ENCODE measurements at regions not wholly inside any gene's neighbourhood (a gene's known extent, or its start where the extent isn't known, plus 50 kb on each side); places are given as distances from the start of the nearest gene placed in this dataset.

DNA sequence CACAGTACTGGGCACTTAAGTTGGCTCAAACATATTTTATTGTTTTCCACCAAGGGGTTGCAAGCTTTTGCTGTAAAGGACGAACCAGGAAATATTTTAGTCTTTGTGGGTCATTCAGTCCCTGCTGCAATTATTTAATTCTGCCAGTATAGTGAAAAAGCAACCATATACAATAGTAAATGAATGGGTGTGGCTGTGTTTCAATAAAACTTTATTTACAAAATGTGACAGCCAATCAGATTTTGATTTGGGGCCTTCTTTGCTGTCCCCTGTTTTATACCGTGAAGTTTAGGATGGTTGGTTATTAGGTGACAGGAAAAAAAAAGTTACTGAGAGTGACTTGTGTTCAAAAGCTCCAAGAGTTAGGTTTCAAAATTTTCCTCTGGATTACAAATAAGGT is 956.4 kb downstream of the AACS start:
- no peaks in the 10 kb centered on the region for H3K36me3 ChIP-seq
- no peak for TF ChIP-seq POLR2A (IDR thresholded peaks at IDR 0.05)
- TF ChIP-seq, protein P1, sequence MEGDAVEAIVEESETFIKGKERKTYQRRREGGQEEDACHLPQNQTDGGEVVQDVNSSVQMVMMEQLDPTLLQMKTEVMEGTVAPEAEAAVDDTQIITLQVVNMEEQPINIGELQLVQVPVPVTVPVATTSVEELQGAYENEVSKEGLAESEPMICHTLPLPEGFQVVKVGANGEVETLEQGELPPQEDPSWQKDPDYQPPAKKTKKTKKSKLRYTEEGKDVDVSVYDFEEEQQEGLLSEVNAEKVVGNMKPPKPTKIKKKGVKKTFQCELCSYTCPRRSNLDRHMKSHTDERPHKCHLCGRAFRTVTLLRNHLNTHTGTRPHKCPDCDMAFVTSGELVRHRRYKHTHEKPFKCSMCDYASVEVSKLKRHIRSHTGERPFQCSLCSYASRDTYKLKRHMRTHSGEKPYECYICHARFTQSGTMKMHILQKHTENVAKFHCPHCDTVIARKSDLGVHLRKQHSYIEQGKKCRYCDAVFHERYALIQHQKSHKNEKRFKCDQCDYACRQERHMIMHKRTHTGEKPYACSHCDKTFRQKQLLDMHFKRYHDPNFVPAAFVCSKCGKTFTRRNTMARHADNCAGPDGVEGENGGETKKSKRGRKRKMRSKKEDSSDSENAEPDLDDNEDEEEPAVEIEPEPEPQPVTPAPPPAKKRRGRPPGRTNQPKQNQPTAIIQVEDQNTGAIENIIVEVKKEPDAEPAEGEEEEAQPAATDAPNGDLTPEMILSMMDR (IDR thresholded peaks at IDR 0.05) = no peak
- no peak overlapping the region for H3K4me3 ChIP-seq
- no peaks in the 10 kb centered on the region for H3K27me3 ChIP-seq
- H3K4me1 ChIP-seq = no peaks in the 10 kb centered on the region
- no peak for DNase-seq
- H3K27ac ChIP-seq = no peak overlapping the region
- no peaks in the 10 kb centered on the region for H3K9me3 ChIP-seq

DNA sequence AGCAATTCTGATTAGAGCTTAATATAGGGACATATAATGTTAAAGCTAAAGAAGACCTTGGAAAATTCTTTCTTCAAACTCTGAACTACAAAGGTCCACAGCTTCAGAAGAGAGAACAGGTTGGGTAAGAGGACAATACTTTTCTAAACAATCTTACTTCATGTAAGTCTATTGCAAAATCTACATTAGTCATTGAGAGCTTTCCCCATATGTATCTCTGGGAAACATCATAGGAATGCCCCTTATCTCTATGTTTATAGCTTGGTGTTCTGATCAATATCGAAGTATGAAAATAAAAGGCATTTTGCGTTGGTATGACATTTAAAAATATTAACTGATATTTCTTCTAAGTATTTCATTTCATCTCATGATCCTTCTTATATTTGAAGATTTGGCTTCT is 962.6 kb downstream of the AACS start:
- Histone ChIP-seq H3K36me3 (no peaks in the 10 kb centered on the region), H3K4me1 (no peaks in the 10 kb centered on the region), H3K27ac (no peak overlapping the region), H3K27me3 (no peaks in the 10 kb centered on the region), H3K9me3 (no peaks in the 10 kb centered on the region), H3K4me3 (no peak overlapping the region)
- no peak for DNase-seq
- TF ChIP-seq, protein P1 (IDR thresholded peaks at IDR 0.05) = no peak
- TF ChIP-seq POLR2A (IDR thresholded peaks at IDR 0.05) = no peak

DNA sequence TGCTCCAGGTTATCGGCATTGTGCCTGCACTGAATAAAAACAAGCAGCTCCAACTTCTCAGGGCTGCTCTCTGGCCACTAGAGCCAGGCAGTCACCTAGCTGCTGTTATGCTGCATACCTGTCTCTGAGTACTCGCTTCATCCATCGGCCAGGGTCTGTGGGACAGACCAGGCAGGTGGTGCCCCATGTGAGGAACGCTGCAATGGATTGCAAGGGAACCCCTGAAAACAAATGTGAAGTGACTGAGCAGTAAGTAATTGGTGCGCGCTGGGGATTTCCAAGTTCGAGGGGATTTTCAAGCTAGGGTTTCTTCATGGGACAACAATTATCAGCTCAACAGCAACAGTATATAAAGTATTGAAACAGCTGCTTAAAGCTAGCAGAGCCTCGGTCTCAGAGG is 965.3 kb downstream of the AACS start:
- Histone ChIP-seq H3K27me3 (no peaks in the 10 kb centered on the region), H3K27ac (peak overlapping the region in 1 of 4 donors; percentile 35), H3K9me3 (no peaks in the 10 kb centered on the region), H3K4me3 (peak overlapping the region in 1 of 4 donors; percentile 8), H3K4me1 (no peaks in the 10 kb centered on the region), H3K36me3 (no peaks in the 10 kb centered on the region)
- DNase-seq = no peak
- no peak for TF ChIP-seq POLR2A (IDR thresholded peaks at IDR 0.05)
- TF ChIP-seq, protein P1 (IDR thresholded peaks at IDR 0.05) = no peak

DNA sequence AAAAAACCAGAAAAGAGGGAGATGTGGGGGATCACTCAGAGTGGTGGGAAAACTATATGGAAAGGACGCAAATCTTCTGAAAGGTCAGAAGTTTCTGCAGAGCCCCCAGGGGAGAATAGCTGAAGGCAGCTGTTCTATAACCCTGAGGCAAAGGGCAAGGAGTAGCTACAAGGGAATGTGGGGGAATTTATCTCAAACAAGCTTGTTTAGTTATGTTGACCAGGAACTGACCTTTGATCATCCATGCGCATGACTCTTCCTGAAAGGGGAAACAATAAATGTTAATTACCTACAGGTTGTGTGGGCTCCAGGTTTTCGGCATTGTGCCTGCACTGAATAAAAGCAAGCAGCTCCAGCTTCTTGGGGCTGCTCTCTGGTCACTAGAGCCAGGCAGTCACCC is 968.5 kb downstream of the AACS start:
- DNase-seq = no peak
- Histone ChIP-seq H3K4me3 (no peak overlapping the region), H3K27me3 (no peaks in the 10 kb centered on the region), H3K36me3 (no peaks in the 10 kb centered on the region), H3K27ac (no peak overlapping the region), H3K9me3 (peaks cover 0 to 2% (median 0%) of the 10 kb centered on the region in 4 donors), H3K4me1 (no peaks in the 10 kb centered on the region)
- TF ChIP-seq, protein P1 (IDR thresholded peaks at IDR 0.05) = no peak
- TF ChIP-seq POLR2A (IDR thresholded peaks at IDR 0.05) = no peak

DNA sequence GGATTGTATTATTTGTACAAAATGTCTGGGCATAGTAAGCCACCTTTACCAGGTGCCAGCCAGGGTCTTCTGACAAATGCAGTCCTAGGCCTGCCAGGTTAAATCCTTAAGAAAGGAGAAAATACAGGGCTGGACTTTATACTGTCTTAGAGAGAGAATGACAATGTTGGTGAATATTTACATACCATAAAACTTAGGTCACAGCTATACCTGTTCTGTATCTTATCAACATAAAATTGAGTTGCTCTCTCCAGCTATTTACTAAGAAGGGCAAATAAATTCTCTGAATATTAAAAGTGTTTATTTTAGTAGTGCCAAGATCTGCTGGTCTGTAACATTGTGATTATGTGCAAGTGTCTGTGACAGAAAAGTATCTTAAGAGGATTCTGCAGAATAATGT is 971.1 kb downstream of the AACS start:
- Histone ChIP-seq H3K9me3 (peaks cover 0 to 3% (median 0%) of the 10 kb centered on the region in 4 donors), H3K27ac (peak overlapping the region in 1 of 4 donors; percentile 35), H3K27me3 (no peaks in the 10 kb centered on the region), H3K4me3 (no peak overlapping the region), H3K36me3 (no peaks in the 10 kb centered on the region), H3K4me1 (no peaks in the 10 kb centered on the region)
- no peak for DNase-seq
- no peak for TF ChIP-seq POLR2A (IDR thresholded peaks at IDR 0.05)
- TF ChIP-seq, protein P1 (IDR thresholded peaks at IDR 0.05) = no peak

DNA sequence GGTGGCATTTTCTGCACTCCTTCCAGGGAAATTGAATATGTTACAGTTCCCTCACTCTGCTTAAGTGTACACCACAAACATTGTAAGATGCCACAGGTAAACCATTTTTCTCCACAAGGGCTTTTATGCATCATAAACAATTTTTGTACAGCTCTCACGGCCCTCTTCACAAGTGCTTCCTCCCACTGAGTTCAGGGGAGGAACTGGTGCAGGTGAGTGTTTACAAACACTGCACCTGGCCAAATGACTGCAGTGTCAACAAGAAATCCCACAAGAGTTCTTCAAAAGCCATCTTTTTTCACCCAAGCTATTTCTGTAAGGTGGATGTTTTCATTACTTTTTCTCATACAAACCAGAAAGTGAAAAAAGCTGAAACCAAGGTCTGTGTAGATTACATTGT is 973.2 kb downstream of the AACS start:
- Histone ChIP-seq H3K4me3 (no peak overlapping the region), H3K9me3 (peaks cover 0 to 3% (median 0%) of the 10 kb centered on the region in 4 donors), H3K27me3 (no peaks in the 10 kb centered on the region), H3K36me3 (no peaks in the 10 kb centered on the region), H3K4me1 (no peaks in the 10 kb centered on the region), H3K27ac (no peak overlapping the region)
- TF ChIP-seq, protein P1 (IDR thresholded peaks at IDR 0.05) = no peak
- TF ChIP-seq POLR2A (IDR thresholded peaks at IDR 0.05) = no peak
- DNase-seq = no peak
